Heart left ventricle (tissue), 13 donors: ENCODE measurements at regions not wholly inside any gene's neighbourhood (a gene's known extent, or its start where the extent isn't known, plus 50 kb on each side); places are given as distances from the start of the nearest gene placed in this dataset.

Experiments used
- POLR2A ChIP-seq, 2 donors: fragments of 450-650 bp; IDR thresholded peaks; one replicate each; pipeline ENCODE4 v1.6.1; 2017; ENCODE audit warnings: antibody characterized with exemption in 2 of 2, mild to moderate bottlenecking in 2 of 2, moderate library complexity in 2 of 2
- TF ChIP-seq, protein P1 (sequence below), 12 donors: fragments of 200-600 bp; sonication (generic) in 4 of 12; IDR thresholded peaks; one replicate each; pipeline versions ENCODE4 v1.5.0 to v1.8.0; 2018 to 2022; ENCODE audit warnings: antibody characterized with exemption in 12 of 12, mild to moderate bottlenecking in 5 of 12
- donor health status: ischemic (EF 13 %, LVEDD 7.1; RV severe dilation, severe dysfunction).
- donor health status: DM: no; HTN: yes; CAD: no.
- donor health status: DM: no; HTN: no; CAD: no.
- donor health status: ischemic (EF 25% LVEDD 6.9; RV normal size, moderate dysfunction).
- donor health status: ischemic (EF 25% LVEDD 5.7; RV mildly dilated, moderate dysfunction).
- donor health status: ischemic (EF 35%, LVEDD 5.7; RV mildly dilated, moderate dysfunction).
- donor health status: nonischemic (EF 11% LVEDD 7.7; RV severe dilation, severe dysfunction).
- donor health status: DM: yes; HTN: yes; CAD: no.
- donor health status: PGD.
- donor health status: ischemic (EF 29% LVEDD 5.4; RV normal size, mild dysfunction).
- donor health status: nonischemic (EF 23%, LVEDD 6.1; RV moderate dilation, normal function).

DNA sequence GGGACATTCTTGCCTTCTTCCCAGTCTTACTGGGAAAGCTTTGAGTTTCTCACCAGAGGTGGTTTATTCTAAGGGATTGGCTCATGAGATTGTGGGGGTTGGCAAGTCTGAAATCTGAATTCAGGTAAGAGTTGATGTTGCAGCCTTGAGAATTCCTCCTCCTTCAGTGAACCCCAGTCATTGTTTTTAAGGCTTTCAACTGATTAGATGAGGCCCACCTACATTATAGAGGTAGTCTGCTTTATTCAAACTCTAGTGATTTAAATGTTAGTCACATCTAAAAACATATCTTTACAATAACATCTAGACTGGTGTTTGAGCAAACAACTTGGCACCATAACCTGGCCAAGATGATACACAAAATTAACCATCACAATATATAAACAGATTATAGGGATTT, 156.5 kb upstream of the MED14 start:
- TF ChIP-seq, protein P1, sequence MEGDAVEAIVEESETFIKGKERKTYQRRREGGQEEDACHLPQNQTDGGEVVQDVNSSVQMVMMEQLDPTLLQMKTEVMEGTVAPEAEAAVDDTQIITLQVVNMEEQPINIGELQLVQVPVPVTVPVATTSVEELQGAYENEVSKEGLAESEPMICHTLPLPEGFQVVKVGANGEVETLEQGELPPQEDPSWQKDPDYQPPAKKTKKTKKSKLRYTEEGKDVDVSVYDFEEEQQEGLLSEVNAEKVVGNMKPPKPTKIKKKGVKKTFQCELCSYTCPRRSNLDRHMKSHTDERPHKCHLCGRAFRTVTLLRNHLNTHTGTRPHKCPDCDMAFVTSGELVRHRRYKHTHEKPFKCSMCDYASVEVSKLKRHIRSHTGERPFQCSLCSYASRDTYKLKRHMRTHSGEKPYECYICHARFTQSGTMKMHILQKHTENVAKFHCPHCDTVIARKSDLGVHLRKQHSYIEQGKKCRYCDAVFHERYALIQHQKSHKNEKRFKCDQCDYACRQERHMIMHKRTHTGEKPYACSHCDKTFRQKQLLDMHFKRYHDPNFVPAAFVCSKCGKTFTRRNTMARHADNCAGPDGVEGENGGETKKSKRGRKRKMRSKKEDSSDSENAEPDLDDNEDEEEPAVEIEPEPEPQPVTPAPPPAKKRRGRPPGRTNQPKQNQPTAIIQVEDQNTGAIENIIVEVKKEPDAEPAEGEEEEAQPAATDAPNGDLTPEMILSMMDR (IDR thresholded peaks at IDR 0.05) = no peak
- TF ChIP-seq POLR2A (IDR thresholded peaks at IDR 0.05) = no peak
